C4-2B (cell line): ENCODE measurements at regions not wholly inside any gene's neighbourhood (a gene's known extent, or its start where the extent isn't known, plus 50 kb on each side); places are given as distances from the start of the nearest gene placed in this dataset.

Source experiments
- H3K27ac ChIP-seq: fragments of 450-650 bp; 2 replicates; pipeline ENCODE4 v1.5.1; 2017
- ZFX ChIP-seq: fragments of 450-650 bp; IDR thresholded peaks from 2 replicates; pipeline ENCODE4 v1.6.1; 2017
- TF ChIP-seq, protein P1 (sequence below): fragments of 450-650 bp; conservative IDR thresholded peaks from 2 replicates; pipeline ENCODE4 v1.5.1; 2017; ENCODE audit warnings: mild to moderate bottlenecking

DNA sequence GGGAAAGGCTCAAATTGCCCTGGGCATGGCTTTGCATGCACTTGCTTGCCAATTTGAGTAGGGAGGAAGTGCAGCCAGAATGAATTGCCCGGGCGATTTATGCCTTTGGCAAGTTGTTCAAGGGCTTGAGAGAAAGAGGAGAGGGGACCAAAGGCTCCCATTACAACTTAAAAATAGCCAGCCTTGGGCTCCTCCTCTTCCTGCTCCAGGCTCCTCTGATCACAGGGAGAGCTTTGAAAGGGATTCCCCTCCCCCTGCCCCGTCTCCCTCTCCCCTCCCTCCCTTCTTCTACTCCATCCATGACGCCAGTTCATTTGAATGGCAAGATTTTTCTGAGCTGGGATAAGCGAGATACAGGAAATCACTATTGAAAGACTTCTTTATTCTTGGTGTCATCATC is 304.9 kb upstream of the JAG1 start:
- TF ChIP-seq, protein P1, sequence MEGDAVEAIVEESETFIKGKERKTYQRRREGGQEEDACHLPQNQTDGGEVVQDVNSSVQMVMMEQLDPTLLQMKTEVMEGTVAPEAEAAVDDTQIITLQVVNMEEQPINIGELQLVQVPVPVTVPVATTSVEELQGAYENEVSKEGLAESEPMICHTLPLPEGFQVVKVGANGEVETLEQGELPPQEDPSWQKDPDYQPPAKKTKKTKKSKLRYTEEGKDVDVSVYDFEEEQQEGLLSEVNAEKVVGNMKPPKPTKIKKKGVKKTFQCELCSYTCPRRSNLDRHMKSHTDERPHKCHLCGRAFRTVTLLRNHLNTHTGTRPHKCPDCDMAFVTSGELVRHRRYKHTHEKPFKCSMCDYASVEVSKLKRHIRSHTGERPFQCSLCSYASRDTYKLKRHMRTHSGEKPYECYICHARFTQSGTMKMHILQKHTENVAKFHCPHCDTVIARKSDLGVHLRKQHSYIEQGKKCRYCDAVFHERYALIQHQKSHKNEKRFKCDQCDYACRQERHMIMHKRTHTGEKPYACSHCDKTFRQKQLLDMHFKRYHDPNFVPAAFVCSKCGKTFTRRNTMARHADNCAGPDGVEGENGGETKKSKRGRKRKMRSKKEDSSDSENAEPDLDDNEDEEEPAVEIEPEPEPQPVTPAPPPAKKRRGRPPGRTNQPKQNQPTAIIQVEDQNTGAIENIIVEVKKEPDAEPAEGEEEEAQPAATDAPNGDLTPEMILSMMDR, result no peak
- TF ChIP-seq ZFX, result no peak
- H3K27ac ChIP-seq, result no peak overlapping the region

DNA sequence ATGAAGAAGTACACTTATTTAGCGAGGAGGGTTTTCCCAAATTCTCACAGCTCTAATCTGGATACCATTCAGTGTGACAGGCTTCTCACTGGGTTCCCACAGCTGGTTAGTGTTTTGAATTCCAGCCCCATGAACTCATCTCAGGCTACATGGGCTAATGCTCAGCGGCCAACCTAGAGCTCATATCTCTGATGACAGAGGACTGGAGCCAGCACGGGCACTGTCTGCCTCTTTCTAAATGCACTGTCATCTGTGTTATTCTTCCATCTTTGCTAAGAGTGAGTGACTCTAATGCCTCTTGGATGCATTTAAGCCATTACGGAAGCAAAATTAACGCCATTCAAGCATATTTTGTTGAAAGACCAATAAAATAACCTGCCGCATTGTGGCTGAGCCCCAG is 308.9 kb upstream of the JAG1 start:
- no peak overlapping the region for H3K27ac ChIP-seq
- TF ChIP-seq ZFX, result no peak
- TF ChIP-seq, protein P1, result no peak

DNA sequence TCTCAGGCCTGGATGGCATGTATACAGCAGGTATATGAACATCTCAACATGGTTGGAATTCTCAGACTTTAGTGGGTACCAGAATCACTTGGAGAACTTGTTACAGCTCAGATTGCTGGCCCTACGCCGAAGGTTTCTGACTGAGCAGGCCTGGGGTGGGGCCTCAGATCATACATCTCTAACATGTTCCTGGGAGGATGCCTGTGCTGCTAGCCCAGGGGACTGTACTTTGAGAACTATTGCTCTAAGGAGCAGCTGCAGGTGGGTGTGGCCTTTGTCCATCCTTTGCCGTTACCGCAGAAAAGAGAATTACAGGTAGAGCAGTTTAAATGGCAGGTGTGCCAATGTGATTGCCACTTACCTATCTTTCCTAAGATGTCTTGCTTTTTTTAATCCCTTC is 310.5 kb upstream of the JAG1 start:
- TF ChIP-seq ZFX, result no peak
- TF ChIP-seq, protein P1, result no peak
- peak overlapping the region; percentile 54 for H3K27ac ChIP-seq

DNA sequence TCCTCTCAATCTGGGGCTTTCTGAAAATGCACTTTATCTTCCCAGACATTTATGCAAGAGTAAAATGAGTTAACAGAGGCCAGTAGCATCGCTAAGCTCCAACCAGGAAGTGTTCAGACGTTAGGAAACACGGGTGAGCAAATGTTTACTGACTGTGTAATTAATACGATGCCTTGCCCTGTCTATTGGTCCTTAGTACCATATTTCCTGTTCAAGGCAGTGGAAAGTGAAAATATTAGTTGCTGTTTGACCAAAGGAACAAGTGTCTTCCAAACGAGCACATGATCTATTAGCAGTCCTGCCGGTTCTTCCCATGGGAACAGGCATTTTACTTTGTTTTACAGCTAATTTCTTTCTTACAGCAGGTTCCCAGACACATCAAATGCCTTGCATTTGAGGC is 311.1 kb upstream of the JAG1 start:
- H3K27ac ChIP-seq, result peak overlapping the region; percentile 54
- TF ChIP-seq ZFX, result no peak
- TF ChIP-seq, protein P1, result no peak

DNA sequence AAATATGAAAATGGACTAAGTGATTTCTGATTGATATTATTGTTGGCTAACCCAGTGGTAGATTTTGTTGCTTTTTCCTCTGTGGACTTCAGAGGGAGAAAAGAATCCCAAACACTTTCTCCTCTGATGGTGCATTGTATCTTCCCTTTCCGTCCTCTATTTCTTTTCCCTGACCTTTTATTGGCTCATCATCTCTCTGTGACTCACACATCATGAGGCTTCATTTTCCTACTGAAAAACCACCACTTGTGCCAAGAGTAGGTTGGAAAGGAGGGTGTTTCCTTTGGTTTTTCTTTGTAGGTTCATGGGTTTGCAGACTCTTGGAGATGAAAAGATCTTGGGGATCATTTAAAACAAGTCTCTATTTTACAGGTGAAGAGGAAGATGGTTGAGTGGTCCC is 311.7 kb upstream of the JAG1 start:
- TF ChIP-seq ZFX, result no peak
- TF ChIP-seq, protein P1, result no peak
- no peak overlapping the region for H3K27ac ChIP-seq

DNA sequence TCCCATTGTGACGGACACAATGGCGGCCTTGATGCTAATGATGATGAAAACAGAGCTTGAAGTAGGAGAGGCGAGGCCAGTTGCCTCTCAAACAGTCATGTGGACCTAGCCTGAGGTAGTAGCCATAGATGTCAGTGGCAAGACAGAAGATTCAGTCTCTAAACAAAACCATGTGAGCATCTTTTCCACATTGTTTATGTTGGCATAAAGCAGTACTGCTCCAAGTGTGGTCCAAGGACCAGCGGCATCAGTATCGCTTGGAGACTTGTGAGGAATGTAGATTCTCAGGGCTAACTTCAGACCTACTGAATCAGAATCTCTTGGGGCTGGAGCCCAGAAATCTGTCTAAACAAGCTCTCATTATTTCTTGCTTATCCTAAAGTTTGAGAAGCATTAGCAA is 312.8 kb upstream of the JAG1 start:
- TF ChIP-seq ZFX, result no peak
- TF ChIP-seq, protein P1, result no peak
- H3K27ac ChIP-seq, result no peak overlapping the region

DNA sequence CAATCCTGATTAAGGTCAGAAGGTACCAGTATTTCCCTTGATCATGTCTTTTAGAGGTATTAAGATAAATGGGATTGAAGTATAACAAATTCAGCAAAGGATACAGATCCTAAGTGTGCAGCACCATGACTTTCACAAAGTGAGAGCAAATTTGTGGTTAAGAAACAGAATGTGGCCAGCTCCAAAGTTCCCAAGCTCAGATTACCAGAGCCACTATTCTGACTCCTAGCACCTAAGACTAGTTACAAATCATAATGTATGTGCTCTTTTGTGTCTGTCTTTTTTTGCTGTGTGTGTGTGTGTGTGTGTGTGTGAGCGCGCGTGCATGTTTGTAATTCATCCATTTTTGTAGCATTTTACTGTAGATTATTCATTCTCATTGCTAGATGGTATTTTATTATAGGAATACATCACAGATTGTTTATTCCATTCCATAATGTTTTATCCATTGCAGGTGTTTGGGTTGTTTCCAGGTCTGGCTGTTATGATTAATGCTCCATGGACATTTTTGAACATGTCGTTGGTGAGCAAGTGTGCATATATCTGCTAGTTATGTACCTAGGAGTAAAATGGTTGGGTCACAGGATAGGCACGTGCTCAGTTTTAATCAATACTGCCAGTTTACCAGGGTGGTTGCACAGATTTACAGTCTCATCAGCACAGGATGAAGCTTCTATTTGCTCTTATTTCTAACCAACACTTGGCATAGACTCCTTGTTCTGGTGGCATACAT is 314.0 kb upstream of the JAG1 start:
- TF ChIP-seq ZFX, result no peak
- TF ChIP-seq, protein P1, result no peak
- H3K27ac ChIP-seq, result no peak overlapping the region
